Kidney (tissue), 13 donors: ENCODE measurements at regions not wholly inside any gene's neighbourhood (a gene's known extent, or its start where the extent isn't known, plus 50 kb on each side); places are given as distances from the start of the nearest gene placed in this dataset.

Experiments used
- DNase-seq, 5 donors: peaks; one replicate each; pipeline ENCODE4 v3.0.0-alpha.2; 2013 to 2020
- FAIRE-seq: peaks from 2 replicates; lab custom pipeline; 2012; peaks lifted over from hg19 to GRCh38; lab: Jason Lieb, UNC
- H3K27ac ChIP-seq, 2 donors: one replicate each; pipeline ENCODE4 v1.7.0; 2013; ENCODE audit warnings: low read depth in 2 of 2, low read length in 2 of 2, inconsistent platforms in 1 of 2
- H3K27me3 ChIP-seq: one replicate; pipeline ENCODE4 v1.7.1; 2013; ENCODE audit warnings: low read length, inconsistent platforms; ENCODE audit not compliant: control insufficient read depth, insufficient read depth
- H3K36me3 ChIP-seq, 3 donors: one replicate each; pipeline versions ENCODE4 v1.7.0 to v1.7.1; 2013; ENCODE audit warnings: low read length in 3 of 3, control low read depth in 1 of 3, inconsistent platforms in 1 of 3; ENCODE audit not compliant: insufficient read depth in 3 of 3, control insufficient read depth in 2 of 3
- H3K4me1 ChIP-seq, 3 donors: one replicate each; pipeline versions ENCODE4 v1.7.0 to v1.7.1; 2013; ENCODE audit warnings: low read length in 3 of 3, inconsistent platforms in 1 of 3, low read depth in 1 of 3; ENCODE audit not compliant: control insufficient read depth in 2 of 3, insufficient read depth in 2 of 3
- H3K4me3 ChIP-seq, 3 donors: one replicate each; pipeline versions ENCODE4 v1.7.0 to v1.8.1; 2013; ENCODE audit warnings: low read length in 3 of 3, control low read depth in 1 of 3, inconsistent platforms in 1 of 3
- H3K9ac ChIP-seq, 3 donors: one replicate each; pipeline versions ENCODE4 v1.7.0 to v1.7.1; 2013; ENCODE audit warnings: low read length in 3 of 3, control low read depth in 1 of 3, inconsistent platforms in 1 of 3
- H3K9me3 ChIP-seq, 3 donors: one replicate each; pipeline versions ENCODE4 v1.7.0 to v1.7.1; 2013; ENCODE audit warnings: low read length in 3 of 3, control low read depth in 1 of 3, inconsistent platforms in 1 of 3; ENCODE audit not compliant: control insufficient read depth in 2 of 3, insufficient read depth in 1 of 3
- CTCF ChIP-seq: IDR thresholded peaks from 3 replicates; pipeline ENCODE4 v1.5.1; 2012; ENCODE audit warnings: mild to moderate bottlenecking, moderate library complexity, borderline replicate concordance; ENCODE audit not compliant: insufficient read depth; ENCODE audit errors: extremely low read depth
- intact Hi-C: fragments of 100-400 bp; cut with DNase I; formaldehyde crosslinking; loops from one replicate; pipeline ENCODE4 v1.11.1; 2022
- donor health status: control.
- donor health status: control.
- donor health status: control.
- donor health status: control.
- donor health status: control.
- donor health status: DM: yes; HTN: yes; CAD: no.
- donor health status: Normal renal cell carcinoma (clear cell type).

GRCh38 chr1:239053279-239053678, 333.1 kb upstream of the CHRM3 start:
- H3K36me3 ChIP-seq, result no peaks in the 10 kb centered on the region
- H3K9me3 ChIP-seq, result peaks cover 0 to 4% (median 2%) of the 10 kb centered on the region in 3 donors
- DNase-seq, result no peak
- no peak overlapping the region for H3K27ac ChIP-seq
- no peak for TF ChIP-seq CTCF
- H3K4me1 ChIP-seq, result no peaks in the 10 kb centered on the region
- no peak overlapping the region for H3K9ac ChIP-seq
- intact Hi-C loops, result no loop called here
- no peaks in the 10 kb centered on the region for H3K27me3 ChIP-seq
- FAIRE-seq, result no peak
- no peak overlapping the region for H3K4me3 ChIP-seq

DNA sequence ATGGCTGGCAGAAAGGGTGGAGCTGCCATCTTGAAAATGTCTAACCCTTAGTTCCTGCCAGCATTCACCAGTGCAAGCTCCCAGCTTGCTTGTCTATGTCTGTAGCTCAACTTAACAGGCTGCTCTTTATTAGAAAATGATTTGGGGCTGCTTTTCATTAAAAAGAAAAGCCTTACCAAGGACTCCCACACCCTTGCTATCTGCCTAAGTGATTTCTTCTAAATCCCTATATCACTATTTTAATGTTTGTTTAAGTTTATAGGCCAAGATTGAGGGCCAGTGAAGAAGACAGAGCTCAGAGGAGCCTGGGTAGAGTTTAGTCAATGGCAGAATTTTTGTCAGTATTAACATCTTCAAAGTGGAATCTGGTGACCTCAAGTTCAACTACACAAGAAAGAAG, 336.8 kb upstream of the CHRM3 start:
- Histone ChIP-seq H3K27me3 (no peaks in the 10 kb centered on the region), H3K36me3 (no peaks in the 10 kb centered on the region), H3K9ac (no peak overlapping the region), H3K9me3 (no peaks in the 10 kb centered on the region), H3K4me1 (no peaks in the 10 kb centered on the region), H3K4me3 (no peak overlapping the region), H3K27ac (no peak overlapping the region)
- no peak for TF ChIP-seq CTCF
- FAIRE-seq, result no peak
- intact Hi-C loops, result no loop called here
- DNase-seq, result no peak

- no peak overlapping the region for H3K27ac ChIP-seq
- intact Hi-C loops, result no loop called here
- H3K9me3 ChIP-seq, result no peaks in the 10 kb centered on the region
- TF ChIP-seq CTCF, result no peak
- DNase-seq (no peak), FAIRE-seq (no peak)
- H3K9ac ChIP-seq, result no peak overlapping the region
- no peaks in the 10 kb centered on the region for H3K36me3 ChIP-seq
- H3K4me3 ChIP-seq, result no peak overlapping the region
- H3K4me1 ChIP-seq, result no peaks in the 10 kb centered on the region
- H3K27me3 ChIP-seq, result no peaks in the 10 kb centered on the region
These were observed 341.5 kb upstream of the CHRM3 start for GRCh38 chr1:239044829-239045228.

GRCh38 chr1:239040523-239040922, 345.8 kb upstream of the CHRM3 start:
- no peak for TF ChIP-seq CTCF
- H3K4me3 ChIP-seq, result no peak overlapping the region
- FAIRE-seq (no peak), DNase-seq (no peak)
- no peaks in the 10 kb centered on the region for H3K4me1 ChIP-seq
- no peaks in the 10 kb centered on the region for H3K36me3 ChIP-seq
- no peaks in the 10 kb centered on the region for H3K9me3 ChIP-seq
- no peaks in the 10 kb centered on the region for H3K27me3 ChIP-seq
- no peak overlapping the region for H3K9ac ChIP-seq
- intact Hi-C loops, result no loop called here
- no peak overlapping the region for H3K27ac ChIP-seq
